Neural cell (in vitro differentiated cells): ENCODE measurements at regions not wholly inside any gene's neighbourhood (a gene's known extent, or its start where the extent isn't known, plus 50 kb on each side); places are given as distances from the start of the nearest gene placed in this dataset.

Source experiments
- H2AFZ ChIP-seq: fragments of 200-600, 300-800 bp; sonication (generic), shearing (Covaris generic); 2 replicates; pipeline ENCODE4 v1.6.0; 2014; ENCODE audit warnings: low read depth, mild to moderate bottlenecking, antibody characterized with exemption, low read length, moderate library complexity
- H3F3A ChIP-seq: fragments of 200-600 bp; shearing (Covaris generic); 2 replicates; pipeline ENCODE4 v1.6.1; 2016; ENCODE audit warnings: mild to moderate bottlenecking, moderate library complexity, mixed read lengths, antibody characterized with exemption, low read length; ENCODE audit not compliant: insufficient read depth, poor library complexity, severe bottlenecking
- H3K27ac ChIP-seq: fragments of 200-600, 300-800 bp; sonication (generic), shearing (Covaris generic); 2 replicates; pipeline ENCODE4 v1.5.1; 2014; ENCODE audit warnings: mild to moderate bottlenecking, low read length, moderate library complexity
- H3K27me3 ChIP-seq: fragments of 300-800, 200-600 bp; sonication (generic), shearing (Covaris generic); 2 replicates; pipeline ENCODE4 v1.6.0; 2014; ENCODE audit warnings: mild to moderate bottlenecking, low read depth, low read length, moderate library complexity; ENCODE audit not compliant: insufficient read depth
- H3K36me3 ChIP-seq: fragments of 300-800, 200-600 bp; sonication (generic), shearing (Covaris generic); 2 replicates; pipeline ENCODE4 v1.5.1; 2014; ENCODE audit warnings: mild to moderate bottlenecking, antibody characterized with exemption, low read length, moderate library complexity; ENCODE audit not compliant: insufficient read depth
- H3K4me2 ChIP-seq: fragments of 300-800, 200-600 bp; sonication (generic), shearing (Covaris generic); 2 replicates; pipeline ENCODE4 v1.6.0; 2014; ENCODE audit warnings: mild to moderate bottlenecking, low read length
- H3K4me3 ChIP-seq: fragments of 300-800, 200-600 bp; sonication (generic), shearing (Covaris generic); 2 replicates; pipeline ENCODE4 v1.5.1; 2014; ENCODE audit warnings: mild to moderate bottlenecking, low read length, moderate library complexity
- H3K79me2 ChIP-seq: fragments of 200-600 bp; shearing (Covaris generic); replicated peaks from 2 replicates; pipeline ENCODE4 v1.6.0; 2014; ENCODE audit warnings: mild to moderate bottlenecking, low read length, moderate library complexity; ENCODE audit not compliant: insufficient read depth
- H3K9ac ChIP-seq: fragments of 300-800, 200-600 bp; sonication (generic), shearing (Covaris generic); 2 replicates; pipeline ENCODE4 v1.6.1; 2016; ENCODE audit warnings: mild to moderate bottlenecking, low read length, mixed read lengths
- H3K9me2 ChIP-seq: fragments of 200-600 bp; shearing (Covaris generic); 2 replicates; pipeline ENCODE4 v1.6.1; 2016; ENCODE audit warnings: mild to moderate bottlenecking, low read length, mixed read lengths; ENCODE audit not compliant: insufficient read depth
- H3K9me3 ChIP-seq: fragments of 200-600, 300-800 bp; sonication (generic), shearing (Covaris generic); 2 replicates; pipeline ENCODE4 v1.6.1; 2016; ENCODE audit warnings: mild to moderate bottlenecking, mixed run types, low read length, moderate library complexity, mixed read lengths
- H4K20me1 ChIP-seq: fragments of 200-600 bp; shearing (Covaris generic); 2 replicates; pipeline ENCODE4 v1.6.1; 2016; ENCODE audit warnings: mild to moderate bottlenecking, mixed run types; ENCODE audit not compliant: insufficient read depth
- CTCF ChIP-seq: fragments of 450-650 bp; IDR thresholded peaks from 2 replicates; pipeline ENCODE4 v1.5.1; 2014; ENCODE audit warnings: antibody characterized with exemption, mild to moderate bottlenecking, moderate library complexity; ENCODE audit not compliant: poor library complexity, severe bottlenecking
- EP300 ChIP-seq: fragments of 450-650 bp; conservative IDR thresholded peaks from 2 replicates; pipeline ENCODE4 v1.6.1; 2014; ENCODE audit warnings: antibody characterized with exemption, mild to moderate bottlenecking, moderate library complexity; ENCODE audit not compliant: poor library complexity, severe bottlenecking
- EZH2 ChIP-seq: fragments of 200-600, 300-800 bp; shearing (Covaris generic), sonication (generic); IDR thresholded peaks from 2 replicates; pipeline ENCODE4 v1.6.1; 2014; ENCODE audit warnings: antibody characterized with exemption, low read length, borderline replicate concordance, mild to moderate bottlenecking; ENCODE audit not compliant: insufficient read depth, poor library complexity, severe bottlenecking
- MXI1 ChIP-seq: fragments of 450-650 bp; conservative IDR thresholded peaks from 2 replicates; pipeline ENCODE4 v1.6.1; 2014; ENCODE audit warnings: antibody characterized with exemption, mild to moderate bottlenecking; ENCODE audit not compliant: poor library complexity, severe bottlenecking
- POLR2AphosphoS5 ChIP-seq: IDR thresholded peaks from 2 replicates; pipeline ENCODE4 v1.6.1; 2012
- RAD21 ChIP-seq: fragments of 450-650 bp; conservative IDR thresholded peaks from 2 replicates; pipeline ENCODE4 v1.6.1; 2014; ENCODE audit warnings: antibody characterized with exemption, mild to moderate bottlenecking, moderate library complexity
- SMC3 ChIP-seq: fragments of 450-650 bp; conservative IDR thresholded peaks from 2 replicates; pipeline ENCODE4 v1.6.1; 2014; ENCODE audit warnings: antibody characterized with exemption, mild to moderate bottlenecking, moderate library complexity; ENCODE audit not compliant: poor library complexity
- TAF1 ChIP-seq: IDR thresholded peaks from 2 replicates; pipeline ENCODE4 v1.6.1; 2012; ENCODE audit warnings: low read depth
- TF ChIP-seq, protein P1 (sequence below): IDR thresholded peaks from 2 replicates; pipeline ENCODE4 v1.6.1; 2012; ENCODE audit warnings: borderline replicate concordance

- TF ChIP-seq, protein P1, sequence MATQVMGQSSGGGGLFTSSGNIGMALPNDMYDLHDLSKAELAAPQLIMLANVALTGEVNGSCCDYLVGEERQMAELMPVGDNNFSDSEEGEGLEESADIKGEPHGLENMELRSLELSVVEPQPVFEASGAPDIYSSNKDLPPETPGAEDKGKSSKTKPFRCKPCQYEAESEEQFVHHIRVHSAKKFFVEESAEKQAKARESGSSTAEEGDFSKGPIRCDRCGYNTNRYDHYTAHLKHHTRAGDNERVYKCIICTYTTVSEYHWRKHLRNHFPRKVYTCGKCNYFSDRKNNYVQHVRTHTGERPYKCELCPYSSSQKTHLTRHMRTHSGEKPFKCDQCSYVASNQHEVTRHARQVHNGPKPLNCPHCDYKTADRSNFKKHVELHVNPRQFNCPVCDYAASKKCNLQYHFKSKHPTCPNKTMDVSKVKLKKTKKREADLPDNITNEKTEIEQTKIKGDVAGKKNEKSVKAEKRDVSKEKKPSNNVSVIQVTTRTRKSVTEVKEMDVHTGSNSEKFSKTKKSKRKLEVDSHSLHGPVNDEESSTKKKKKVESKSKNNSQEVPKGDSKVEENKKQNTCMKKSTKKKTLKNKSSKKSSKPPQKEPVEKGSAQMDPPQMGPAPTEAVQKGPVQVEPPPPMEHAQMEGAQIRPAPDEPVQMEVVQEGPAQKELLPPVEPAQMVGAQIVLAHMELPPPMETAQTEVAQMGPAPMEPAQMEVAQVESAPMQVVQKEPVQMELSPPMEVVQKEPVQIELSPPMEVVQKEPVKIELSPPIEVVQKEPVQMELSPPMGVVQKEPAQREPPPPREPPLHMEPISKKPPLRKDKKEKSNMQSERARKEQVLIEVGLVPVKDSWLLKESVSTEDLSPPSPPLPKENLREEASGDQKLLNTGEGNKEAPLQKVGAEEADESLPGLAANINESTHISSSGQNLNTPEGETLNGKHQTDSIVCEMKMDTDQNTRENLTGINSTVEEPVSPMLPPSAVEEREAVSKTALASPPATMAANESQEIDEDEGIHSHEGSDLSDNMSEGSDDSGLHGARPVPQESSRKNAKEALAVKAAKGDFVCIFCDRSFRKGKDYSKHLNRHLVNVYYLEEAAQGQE: no peak
These were observed 853.5 kb downstream of the TRIML1 start (continued) for GRCh38 chr4:188992706-188993105.

DNA sequence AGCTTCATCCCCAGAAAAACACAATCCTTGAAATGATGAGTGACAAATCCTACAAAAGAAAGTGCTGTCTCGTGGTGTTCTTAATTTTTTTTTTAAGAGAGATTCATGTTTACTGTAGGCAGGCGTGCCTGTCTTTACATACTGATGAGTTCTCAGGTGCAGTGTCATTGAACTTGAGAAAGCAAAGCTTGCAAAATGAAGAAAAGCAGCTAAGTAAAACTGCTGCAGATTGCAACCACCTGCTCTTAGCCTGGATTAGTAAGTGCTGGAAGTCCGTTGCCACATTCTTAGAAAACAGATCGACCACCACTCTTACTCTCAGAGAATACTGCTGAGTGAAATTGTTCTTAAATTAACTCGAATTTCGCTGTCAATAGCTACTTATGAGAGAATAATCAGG lies 854.6 kb downstream of the TRIML1 start:
- Histone ChIP-seq H3F3A (no peaks in the 10 kb centered on the region), H3K27me3 (no peaks in the 10 kb centered on the region), H3K4me3 (no peak overlapping the region), H4K20me1 (no peaks in the 10 kb centered on the region), H3K4me2 (no peak overlapping the region), H3K9me3 (no peaks in the 10 kb centered on the region), H3K36me3 (no peaks in the 10 kb centered on the region), H3K9me2 (no peaks in the 10 kb centered on the region), H3K27ac (no peak overlapping the region), H3K9ac (no peak overlapping the region), H2AFZ (no peak overlapping the region), H3K79me2 (no peaks in the 10 kb centered on the region)
- TF ChIP-seq MXI1 (no peak), EP300 (no peak), SMC3 (no peak), RAD21 (no peak), POLR2AphosphoS5 (no peak), TAF1 (no peak), EZH2 (no peak), CTCF (no peak)
- TF ChIP-seq, protein P1: no peak
